Vagina (tissue), 2 donors: ENCODE measurements at regions not wholly inside any gene's neighbourhood (a gene's known extent, or its start where the extent isn't known, plus 50 kb on each side); places are given as distances from the start of the nearest gene placed in this dataset.

Experiments
- DNase-seq, 2 donors: peaks; one replicate each; pipeline ENCODE4 v3.0.0-alpha.2; 2017; ENCODE audit errors: extremely low spot score in 2 of 2
- H3K27ac ChIP-seq: fragments of 200-600 bp; sonication (generic); one replicate; pipeline ENCODE4 v1.5.1; 2019
- H3K27me3 ChIP-seq: fragments of 200-600 bp; sonication (generic); one replicate; pipeline ENCODE4 v1.5.1; 2019
- H3K36me3 ChIP-seq, 2 donors: fragments of 200-600 bp; sonication (generic); one replicate each; pipeline ENCODE4 v1.5.1; 2017 to 2019
- H3K4me1 ChIP-seq: fragments of 200-600 bp; sonication (generic); one replicate; pipeline ENCODE4 v1.5.1; 2019
- H3K4me3 ChIP-seq, 2 donors: fragments of 200-600 bp; sonication (generic); 1 replicate in 1 of 2; 2 replicates in 1 of 2; pipeline ENCODE4 v1.5.1; 2016 to 2019
- H3K9me3 ChIP-seq: fragments of 200-600 bp; sonication (generic); one replicate; pipeline ENCODE4 v1.5.1; 2019
- CTCF ChIP-seq, 3 experiments: fragments of 450-650 bp in 2 of 3; fragments of 200-600 bp in 1 of 3; sonication (generic) in 1 of 3; IDR thresholded peaks; one replicate each; pipeline ENCODE4 v1.5.1; 2017 to 2019; ENCODE audit warnings: antibody characterized with exemption in 3 of 3, mild to moderate bottlenecking in 2 of 3, moderate library complexity in 2 of 3
- POLR2A ChIP-seq, 2 donors: fragments of 450-650 bp; IDR thresholded peaks; one replicate each; pipeline ENCODE4 v1.6.1; 2017; ENCODE audit warnings: antibody characterized with exemption in 2 of 2, mild to moderate bottlenecking in 2 of 2, moderate library complexity in 2 of 2
- POLR2AphosphoS5 ChIP-seq, 2 donors: sonication (generic); formaldehyde crosslinking; IDR thresholded peaks; one replicate each; pipeline ENCODE4 v1.9.0; 2017; ENCODE audit warnings: antibody characterized with exemption in 2 of 2, mild to moderate bottlenecking in 2 of 2, low read depth in 1 of 2; ENCODE audit not compliant: insufficient read depth in 1 of 2
- intact Hi-C: fragments of 100-400 bp; cut with DNase I; formaldehyde crosslinking; loops from one replicate; pipeline ENCODE4 v1.15.1; 2023

- Histone ChIP-seq H3K4me3 (no peak overlapping the region), H3K27me3 (no peaks in the 10 kb centered on the region), H3K9me3 (no peaks in the 10 kb centered on the region), H3K4me1 (no peaks in the 10 kb centered on the region), H3K36me3 (no peaks in the 10 kb centered on the region), H3K27ac (no peak overlapping the region)
- intact Hi-C loops: no loop called here
- TF ChIP-seq POLR2A (IDR thresholded peaks at IDR 0.05): no peak
- no peak for TF ChIP-seq POLR2AphosphoS5 (IDR thresholded peaks at IDR 0.05; ENCODE audit: insufficient read depth in 1 of 2, low read depth in 1 of 2)
- TF ChIP-seq CTCF (IDR thresholded peaks at IDR 0.05): no peak
- DNase-seq: no peak
Measured at GRCh38 chr10:64535131-64535867, 1014.1 kb downstream of the REEP3 start.

- Histone ChIP-seq H3K4me3 (no peak overlapping the region), H3K27me3 (no peaks in the 10 kb centered on the region), H3K4me1 (no peaks in the 10 kb centered on the region), H3K9me3 (no peaks in the 10 kb centered on the region), H3K36me3 (no peaks in the 10 kb centered on the region), H3K27ac (no peak overlapping the region)
- no peak for TF ChIP-seq POLR2AphosphoS5 (IDR thresholded peaks at IDR 0.05; ENCODE audit: insufficient read depth in 1 of 2, low read depth in 1 of 2)
- intact Hi-C loops: no loop called here
- no peak for DNase-seq
Measured at GRCh38 chr10:64537112-64537511, 1015.9 kb downstream of the REEP3 start.

GRCh38 chr10:64537928-64538327 is 1016.7 kb downstream of the REEP3 start:
- intact Hi-C loops: no loop called here

GRCh38 chr10:64546073-64546472 is 1024.9 kb downstream of the REEP3 start:
- intact Hi-C loops: no loop called here
- Histone ChIP-seq H3K27ac (no peak overlapping the region), H3K36me3 (no peaks in the 10 kb centered on the region)

More at GRCh38 chr10:64537928-64538327, 1016.7 kb downstream of the REEP3 start:
- Histone ChIP-seq H3K4me3 (no peak overlapping the region), H3K4me1 (no peaks in the 10 kb centered on the region), H3K27ac (no peak overlapping the region), H3K27me3 (no peaks in the 10 kb centered on the region), H3K36me3 (no peaks in the 10 kb centered on the region), H3K9me3 (no peaks in the 10 kb centered on the region)
- DNase-seq: no peak
- no peak for TF ChIP-seq POLR2A (IDR thresholded peaks at IDR 0.05)
- TF ChIP-seq CTCF (IDR thresholded peaks at IDR 0.05): no peak
- no peak for TF ChIP-seq POLR2AphosphoS5 (IDR thresholded peaks at IDR 0.05; ENCODE audit: insufficient read depth in 1 of 2, low read depth in 1 of 2)

DNA sequence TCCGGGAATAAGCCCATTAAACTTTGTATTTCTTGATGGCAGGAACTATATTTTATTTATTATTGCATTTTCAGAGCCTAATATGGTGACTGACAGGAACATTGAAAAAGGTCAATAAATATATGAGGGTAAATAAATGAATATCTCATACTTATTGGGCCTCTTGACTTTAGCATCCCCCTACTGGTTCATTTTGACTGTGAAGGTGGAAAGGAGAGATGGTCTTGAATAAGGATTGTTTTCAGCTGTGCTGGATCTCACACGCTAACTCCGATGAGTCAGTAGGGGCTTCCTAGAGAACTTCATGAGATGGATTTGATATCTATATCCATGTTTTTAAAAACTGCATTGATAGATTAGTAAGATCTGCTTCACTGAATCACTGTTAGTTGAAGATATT is 1026.0 kb downstream of the REEP3 start:
- intact Hi-C loops: no loop called here
- no peaks in the 10 kb centered on the region for H3K36me3 ChIP-seq

More at GRCh38 chr10:64546073-64546472, 1024.9 kb downstream of the REEP3 start:
- no peaks in the 10 kb centered on the region for H3K9me3 ChIP-seq
- DNase-seq: no peak
- H3K4me1 ChIP-seq: no peaks in the 10 kb centered on the region
- H3K27me3 ChIP-seq: no peaks in the 10 kb centered on the region
- TF ChIP-seq POLR2A (IDR thresholded peaks at IDR 0.05) (no peak), POLR2AphosphoS5 (IDR thresholded peaks at IDR 0.05; ENCODE audit: insufficient read depth in 1 of 2, low read depth in 1 of 2) (no peak), CTCF (IDR thresholded peaks at IDR 0.05) (no peak)
- no peak overlapping the region for H3K4me3 ChIP-seq

More for the DNA sequence above, 1026.0 kb downstream of the REEP3 start:
- no peaks in the 10 kb centered on the region for H3K4me1 ChIP-seq
- no peak overlapping the region for H3K27ac ChIP-seq
- no peak for TF ChIP-seq CTCF (IDR thresholded peaks at IDR 0.05)
- no peak for TF ChIP-seq POLR2A (IDR thresholded peaks at IDR 0.05)
- TF ChIP-seq POLR2AphosphoS5 (IDR thresholded peaks at IDR 0.05; ENCODE audit: insufficient read depth in 1 of 2, low read depth in 1 of 2): no peak
- DNase-seq: no peak
- no peak overlapping the region for H3K4me3 ChIP-seq
- no peaks in the 10 kb centered on the region for H3K9me3 ChIP-seq
- H3K27me3 ChIP-seq: no peaks in the 10 kb centered on the region
